Activated naive CD4-positive, alpha-beta T cell (primary cell): ENCODE measurements at regions not wholly inside any gene's neighbourhood (a gene's known extent, or its start where the extent isn't known, plus 50 kb on each side); places are given as distances from the start of the nearest gene placed in this dataset.

Experiments used
- DNase-seq, 4 experiments: peaks; one replicate each; lab custom pipeline; 2025; lab: John Stamatoyannopoulos, UW

DNA sequence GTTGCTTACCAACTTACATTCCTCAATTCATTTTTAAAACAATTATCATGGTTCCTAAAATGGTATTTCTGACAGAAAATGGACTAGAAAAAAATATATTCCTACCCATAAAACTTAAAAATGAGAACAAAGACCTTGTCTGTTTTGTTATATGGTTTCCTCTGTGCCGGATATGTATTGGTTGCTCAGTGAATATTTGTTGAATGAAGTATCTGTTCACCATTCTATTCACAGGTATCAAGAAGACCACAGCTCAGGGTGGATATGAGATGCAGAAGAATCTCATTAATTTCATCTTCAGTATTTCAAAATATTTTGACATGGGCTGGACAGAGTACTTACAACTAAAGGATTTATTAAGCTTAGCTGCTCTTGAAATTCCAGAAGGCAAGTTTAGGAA, 58.1 kb downstream of the TUSC7 start:
- no peak for DNase-seq

DNA sequence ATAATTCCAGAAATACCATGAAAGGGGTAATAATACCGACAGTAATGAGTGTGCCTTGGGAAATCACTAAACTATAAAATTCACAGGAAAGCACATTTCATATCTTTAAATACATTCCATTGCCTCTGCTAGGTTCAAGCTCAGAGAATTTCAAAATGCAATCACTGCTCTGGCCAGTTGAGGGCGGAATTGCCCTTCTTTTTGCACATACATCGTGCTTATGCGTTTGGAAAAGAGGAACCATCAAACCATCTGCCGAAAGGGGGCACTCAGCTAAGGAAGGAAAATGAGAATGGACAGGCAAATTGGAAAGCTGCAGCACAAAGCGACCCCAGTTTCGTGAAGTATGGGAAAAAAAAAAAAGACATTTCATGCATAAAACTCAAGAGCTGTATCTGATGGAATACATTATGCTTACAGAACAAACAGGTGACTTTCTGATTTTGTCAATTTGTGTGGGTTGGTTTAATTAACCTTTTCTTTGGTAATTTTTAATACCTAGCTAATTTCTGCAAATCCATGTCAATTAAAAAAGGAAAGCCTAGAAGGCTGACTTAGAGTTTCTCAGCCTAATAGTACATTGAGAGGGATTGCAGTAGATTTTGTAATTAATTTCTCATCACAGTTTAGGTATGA, 61.4 kb downstream of the TUSC7 start:
- no peak for DNase-seq

DNA sequence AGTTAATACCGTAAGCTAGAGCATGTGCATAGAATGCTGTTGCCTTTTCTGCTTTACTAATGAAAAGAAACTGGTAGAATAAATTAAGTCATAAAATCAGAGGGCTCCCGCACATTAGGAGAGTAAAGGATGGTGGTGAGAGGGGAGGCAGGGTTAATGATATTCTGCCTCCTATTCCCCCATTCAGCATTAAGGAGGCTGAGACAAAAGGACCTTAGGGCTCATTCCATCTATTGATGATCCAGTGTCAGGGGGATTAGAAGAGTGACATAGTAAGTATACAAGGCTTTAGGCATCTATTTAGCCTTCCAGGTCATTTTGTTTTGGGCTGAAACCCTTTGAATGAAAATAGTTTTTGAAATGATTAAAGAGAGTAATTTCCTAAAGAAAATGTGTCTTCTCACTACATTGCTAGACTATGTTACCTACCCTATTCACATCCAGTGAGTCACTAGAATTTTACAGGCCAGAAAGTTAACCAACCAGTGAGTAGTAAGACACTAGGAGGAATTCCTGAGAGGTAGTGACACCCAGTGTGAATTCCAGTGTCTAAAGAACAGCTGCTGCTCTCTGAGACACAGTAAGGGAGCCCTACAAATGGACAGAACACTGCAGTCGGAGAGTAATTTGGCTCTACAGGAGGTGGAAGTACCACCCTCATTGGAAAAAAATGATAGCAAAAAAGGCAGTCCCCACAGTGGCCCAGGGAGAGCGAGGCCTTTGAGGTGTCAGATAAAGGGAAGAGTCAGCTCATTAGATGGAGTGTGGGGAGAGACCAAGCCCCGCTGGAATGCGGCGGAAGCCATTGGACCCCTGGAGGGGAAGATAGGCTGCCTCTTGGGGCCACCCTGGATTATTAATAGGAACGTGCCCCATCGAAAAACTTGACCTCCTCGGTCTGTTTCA, 67.6 kb downstream of the TUSC7 start:
- DNase-seq = no peak

DNA sequence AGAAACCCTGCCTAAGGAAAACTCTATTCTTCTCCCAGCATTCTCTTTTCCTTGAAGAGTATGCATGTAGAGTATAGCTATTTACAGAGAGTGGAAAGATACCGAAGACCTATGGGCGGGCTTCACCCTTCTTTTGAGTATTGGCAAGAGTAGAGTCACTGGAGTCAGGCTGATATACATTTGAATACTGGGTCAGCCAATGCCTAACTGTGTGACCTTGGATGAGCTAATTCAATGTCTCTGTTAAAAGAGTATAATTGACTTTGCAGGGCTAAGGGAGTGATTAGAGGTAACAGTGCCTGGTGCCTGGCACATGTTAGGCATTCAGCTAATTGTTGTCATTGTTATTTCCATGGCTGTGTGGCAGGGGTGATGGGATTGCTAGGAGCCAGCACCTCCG, 75.6 kb downstream of the TUSC7 start:
- no peak for DNase-seq

DNA sequence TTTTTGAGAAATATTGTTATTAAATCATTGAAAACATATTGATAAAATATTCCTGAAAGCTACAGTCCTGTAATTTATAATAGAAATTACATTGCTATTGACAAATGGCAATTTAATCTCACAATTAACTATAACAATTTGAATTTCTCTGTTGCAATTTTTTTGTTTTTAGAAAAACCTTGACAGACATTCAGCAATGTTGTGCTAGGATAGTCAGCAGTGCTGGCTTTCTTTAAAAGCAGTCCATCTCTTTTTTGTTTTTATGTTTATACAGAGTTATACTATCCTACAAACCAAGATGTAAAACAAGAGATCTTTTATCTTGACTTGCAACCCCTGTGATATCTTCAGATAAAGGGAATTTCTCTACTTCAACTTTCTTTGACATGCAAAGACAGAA, 93.1 kb downstream of the TUSC7 start:
- no peak for DNase-seq

DNA sequence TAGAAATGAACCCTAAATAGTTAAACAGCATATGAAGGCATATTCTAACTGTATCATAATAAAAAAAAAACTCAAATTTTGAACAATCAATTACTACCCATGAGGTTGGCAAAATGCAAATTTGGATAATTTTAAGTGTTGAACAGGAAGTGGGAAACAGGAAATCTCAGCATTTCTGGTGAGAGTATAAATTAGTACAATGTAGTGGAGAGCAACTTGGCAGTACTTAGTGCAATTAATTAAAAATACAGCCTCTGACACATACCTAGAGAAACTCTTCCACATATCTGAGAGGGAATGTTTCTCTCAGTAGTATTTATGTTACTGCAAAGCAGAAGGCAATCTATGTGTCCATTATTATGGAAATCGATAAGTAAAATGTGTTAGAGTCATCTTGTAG, 96.8 kb downstream of the TUSC7 start:
- no peak for DNase-seq

DNA sequence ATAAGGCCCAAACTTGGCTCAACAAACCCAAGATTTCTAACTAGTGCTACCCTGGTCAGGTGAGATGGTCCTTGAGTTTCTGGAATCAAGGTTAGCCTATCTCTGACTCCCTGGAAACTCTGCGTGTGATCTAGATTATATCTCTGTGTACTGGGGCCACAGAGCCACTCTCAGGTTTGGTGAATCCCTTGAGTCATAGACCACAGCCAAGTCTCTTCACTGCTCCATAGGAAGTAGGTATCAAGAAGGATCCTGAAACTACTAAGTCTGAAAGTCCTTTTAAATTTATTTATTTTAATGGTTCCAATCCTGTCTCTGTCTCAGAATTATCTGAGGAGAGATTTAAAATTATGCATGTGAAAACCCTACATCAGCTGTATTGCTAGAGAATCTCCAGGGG, 99.1 kb downstream of the TUSC7 start:
- no peak for DNase-seq

DNA sequence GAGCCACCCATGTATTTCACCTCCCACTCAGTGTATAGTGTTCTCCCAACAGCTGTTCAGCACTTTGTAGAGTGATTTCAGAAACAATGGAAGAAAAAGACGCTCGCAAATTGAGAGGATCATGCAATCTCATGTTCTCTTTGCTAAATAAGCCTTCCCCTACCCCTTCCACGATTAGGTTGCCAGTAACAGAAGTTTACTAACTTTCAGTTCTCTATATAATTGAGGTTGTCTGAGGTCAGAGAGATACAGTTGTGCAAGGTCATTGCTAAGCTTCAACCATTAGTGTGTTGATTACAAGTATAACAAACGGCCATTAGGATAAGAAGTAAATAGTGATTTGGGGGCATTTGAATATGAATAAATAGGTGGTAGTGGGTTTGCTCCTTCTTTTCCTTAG, 99.6 kb downstream of the TUSC7 start:
- no peak for DNase-seq

DNA sequence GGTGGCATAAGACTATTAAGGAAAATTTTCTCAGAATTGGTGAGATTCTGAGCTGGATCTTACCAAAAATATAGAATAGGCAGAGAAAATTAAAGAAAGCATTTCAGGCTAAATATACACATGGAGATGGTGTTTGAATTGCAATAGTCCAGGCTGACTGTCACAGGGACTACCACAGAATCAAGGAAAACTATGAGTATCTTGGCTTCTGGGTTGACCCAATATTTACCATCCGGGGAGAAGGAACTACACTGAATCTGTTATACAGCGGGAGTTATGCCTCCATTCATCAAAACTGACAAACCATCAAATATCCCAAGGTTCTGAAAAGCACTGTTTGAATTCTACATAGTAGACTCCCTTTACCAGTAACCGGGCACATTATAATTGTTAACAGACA, 102.2 kb downstream of the TUSC7 start:
- DNase-seq = no peak

DNA sequence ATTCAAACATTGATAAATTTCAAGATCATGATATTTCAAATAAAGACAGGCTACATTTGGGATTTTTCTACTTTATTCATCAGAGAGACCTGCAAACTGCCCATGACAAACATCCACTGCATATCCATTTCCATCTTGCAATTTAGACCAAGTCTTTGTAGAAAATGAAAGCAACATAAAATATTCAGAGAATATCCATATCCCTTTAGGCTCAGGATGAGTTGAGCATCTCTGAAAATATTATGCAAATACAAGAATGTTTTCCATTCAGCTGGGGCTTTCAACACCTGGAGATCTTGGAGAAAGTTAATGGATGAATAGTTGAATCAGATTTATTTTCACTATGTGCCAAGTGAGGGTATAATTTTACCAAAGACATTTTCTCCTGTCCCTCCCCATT, 103.4 kb downstream of the TUSC7 start:
- no peak for DNase-seq

DNA sequence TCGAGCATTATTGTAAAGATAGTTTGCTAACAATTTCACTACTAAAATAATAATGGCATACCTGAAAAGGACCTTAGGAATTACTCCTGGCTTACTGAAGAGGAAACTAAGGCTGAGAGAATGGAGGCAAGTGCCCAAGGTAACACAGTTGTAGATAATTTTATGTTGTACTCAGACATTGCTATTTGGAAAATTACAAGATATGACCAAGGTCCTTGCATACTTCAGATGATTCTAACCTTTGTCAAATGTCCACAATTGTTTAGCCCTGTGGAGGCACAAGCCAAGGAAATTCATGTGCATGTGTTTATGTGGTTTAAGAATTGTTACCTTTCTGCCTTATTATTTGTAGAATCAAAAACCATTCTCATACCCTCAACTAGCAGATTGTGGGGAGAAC, 105.7 kb downstream of the TUSC7 start:
- no peak for DNase-seq

DNA sequence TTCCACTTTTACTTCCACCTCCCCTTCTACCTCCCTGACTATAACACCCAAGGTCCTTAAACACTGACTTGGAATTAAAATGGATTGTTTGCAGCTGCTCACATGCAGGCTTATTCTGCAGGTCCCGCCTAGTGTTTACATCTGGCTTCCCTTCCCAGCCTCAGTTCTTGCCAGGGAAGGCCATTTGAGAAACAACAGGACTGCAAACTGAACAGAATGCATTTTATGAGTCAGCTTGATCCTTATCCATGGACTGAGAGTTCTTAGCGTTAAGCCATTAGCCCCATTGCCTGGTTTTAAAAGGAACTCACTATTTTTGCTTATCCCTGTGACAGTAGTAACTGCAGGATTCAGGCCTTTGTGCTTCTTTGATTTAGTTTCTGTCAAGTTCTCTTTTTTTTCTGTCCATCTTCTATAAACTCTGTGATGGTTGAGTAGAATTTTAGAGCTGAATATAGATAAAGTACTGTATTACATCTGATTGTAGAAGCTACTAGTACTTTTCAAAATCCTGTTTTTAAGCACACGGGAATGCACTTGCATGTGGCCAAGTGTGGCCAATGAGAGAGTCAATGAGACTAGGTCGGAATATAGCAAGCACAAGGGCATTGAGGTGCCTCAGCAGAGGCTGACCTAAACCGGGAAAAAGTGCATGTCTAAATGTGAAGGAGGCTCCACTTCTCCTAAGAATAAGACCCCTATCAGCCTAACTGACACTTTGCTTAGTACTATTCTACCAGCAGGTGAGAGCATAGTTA, 106.4 kb downstream of the TUSC7 start:
- DNase-seq = no peak

DNA sequence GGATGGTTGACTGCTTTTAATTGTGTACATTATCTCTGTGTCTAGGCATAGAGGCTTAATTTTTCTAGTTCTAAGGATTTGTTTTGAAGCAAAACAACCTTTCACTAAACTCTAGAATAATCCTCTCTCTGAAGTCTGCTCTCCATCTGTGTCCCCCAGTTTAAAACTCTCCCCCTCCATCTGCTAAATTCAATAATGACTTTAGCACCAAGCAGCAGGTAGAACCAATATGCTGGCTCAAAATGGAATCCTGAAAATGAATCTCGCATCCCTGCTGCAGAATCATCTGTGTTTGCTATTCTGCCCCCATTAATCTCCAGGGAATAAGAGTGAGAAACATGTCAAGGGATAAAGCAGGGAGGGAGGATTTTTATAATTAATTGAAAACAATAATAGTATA, 111.8 kb downstream of the TUSC7 start:
- DNase-seq = no peak

DNA sequence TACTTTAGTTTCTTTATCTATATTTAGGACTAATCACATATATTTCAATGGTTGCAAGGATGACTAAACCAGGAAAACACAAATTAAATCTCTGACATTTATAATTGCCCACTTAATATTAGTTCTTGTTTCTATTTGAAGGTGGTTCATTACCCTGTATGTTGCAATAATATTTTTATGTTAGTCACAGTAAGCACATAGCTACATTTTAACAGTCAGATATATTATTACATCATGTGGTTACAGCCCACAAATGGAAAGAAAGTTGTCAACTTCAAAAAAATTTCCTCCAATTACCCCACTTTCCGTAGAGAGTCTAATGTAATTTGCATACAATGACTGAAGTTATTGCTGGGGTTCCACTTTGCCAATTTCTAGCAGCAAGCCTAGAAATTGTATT, 114.6 kb downstream of the TUSC7 start:
- no peak for DNase-seq

DNA sequence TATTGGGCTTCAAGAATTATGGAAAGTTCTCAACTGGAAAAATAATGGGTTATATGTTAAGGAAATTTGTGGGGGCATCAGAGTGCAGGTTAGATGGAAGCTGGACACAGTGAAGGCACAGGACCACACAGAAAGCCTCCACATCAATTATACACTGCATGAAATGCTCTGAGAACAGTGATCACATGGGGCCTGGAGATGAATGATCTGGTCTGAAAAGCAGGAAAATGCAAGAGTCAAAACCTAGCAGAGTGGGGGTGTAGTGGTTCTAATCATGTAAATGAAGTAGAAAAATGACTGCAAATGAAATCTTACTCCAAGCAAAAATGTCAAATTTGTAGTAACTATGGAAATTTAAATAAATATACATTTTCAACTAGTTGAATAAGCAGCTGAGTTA, 123.6 kb downstream of the TUSC7 start:
- no peak for DNase-seq

DNA sequence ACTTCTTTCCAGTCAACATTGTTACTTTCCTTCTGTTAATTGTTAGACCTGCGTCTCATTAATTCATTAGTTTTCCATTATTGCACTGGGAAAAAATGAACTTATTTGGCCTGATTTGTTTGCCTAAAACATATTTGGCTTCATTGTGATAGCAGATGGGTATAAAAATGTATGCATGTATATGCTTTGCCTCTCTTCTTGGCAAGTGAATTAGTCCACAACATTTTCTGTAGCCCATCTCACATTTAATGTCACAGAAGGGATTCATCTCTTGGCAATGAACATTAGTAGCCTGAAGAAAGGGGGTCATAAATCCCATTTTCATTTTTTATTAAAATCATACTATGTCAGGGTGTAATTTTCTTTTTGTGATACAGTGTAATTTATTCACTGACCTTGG, 125.2 kb downstream of the TUSC7 start:
- DNase-seq = no peak

DNA sequence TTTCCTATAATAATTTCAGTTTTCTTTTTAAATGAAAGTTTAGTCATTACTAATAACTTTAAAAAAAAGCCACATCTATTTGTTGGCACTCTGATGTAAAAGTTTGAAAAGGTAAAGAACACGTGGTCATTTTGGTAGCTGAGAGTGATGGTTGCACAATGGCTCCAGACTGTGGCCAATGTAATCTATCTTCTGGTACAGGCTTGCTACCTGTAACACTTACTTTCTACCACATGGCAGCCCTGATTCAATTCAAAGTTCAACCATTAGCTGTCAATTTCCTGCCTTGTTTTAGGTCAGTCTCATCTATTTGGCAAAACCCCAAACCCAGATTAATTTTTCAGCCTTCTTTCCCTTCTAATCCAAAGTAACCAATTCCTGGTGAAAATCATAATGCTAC, 126.1 kb downstream of the TUSC7 start:
- DNase-seq = no peak

DNA sequence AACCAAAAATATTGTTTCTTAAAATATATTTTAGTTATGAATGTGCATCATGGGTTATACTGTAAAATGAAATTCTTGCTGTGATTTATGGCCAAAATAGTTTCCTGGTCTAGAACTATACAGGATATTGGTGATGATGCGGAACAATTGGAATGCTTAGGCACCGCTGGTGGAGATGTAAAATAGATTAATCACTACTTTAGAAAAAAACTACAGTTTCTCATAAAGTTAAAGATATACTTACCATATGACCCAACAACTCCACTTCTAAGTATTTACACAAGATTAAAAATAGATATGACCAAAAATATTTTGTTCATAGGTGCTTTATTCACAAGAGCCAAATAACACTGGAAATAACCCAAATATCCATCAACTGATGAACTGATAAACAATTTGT, 126.7 kb downstream of the TUSC7 start:
- DNase-seq = no peak

DNA sequence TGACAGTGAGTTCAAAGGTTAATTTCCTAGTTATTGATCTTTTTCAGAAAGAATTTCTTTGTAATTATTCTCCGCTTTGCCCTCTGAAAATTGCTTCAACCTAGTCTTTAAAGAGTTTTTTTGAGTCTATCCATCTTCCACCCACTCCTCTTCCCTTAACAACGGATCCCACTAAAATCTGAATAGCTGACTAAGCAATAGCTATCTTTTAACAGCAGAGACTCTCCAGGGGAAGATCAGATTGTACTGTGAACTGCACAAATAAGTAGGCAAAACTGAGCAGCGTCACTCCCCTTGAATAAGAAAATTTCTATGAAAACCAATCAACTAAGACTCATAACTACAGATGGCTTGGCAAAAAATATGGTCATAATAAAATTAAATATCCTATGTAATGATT, 127.9 kb downstream of the TUSC7 start:
- no peak for DNase-seq

DNA sequence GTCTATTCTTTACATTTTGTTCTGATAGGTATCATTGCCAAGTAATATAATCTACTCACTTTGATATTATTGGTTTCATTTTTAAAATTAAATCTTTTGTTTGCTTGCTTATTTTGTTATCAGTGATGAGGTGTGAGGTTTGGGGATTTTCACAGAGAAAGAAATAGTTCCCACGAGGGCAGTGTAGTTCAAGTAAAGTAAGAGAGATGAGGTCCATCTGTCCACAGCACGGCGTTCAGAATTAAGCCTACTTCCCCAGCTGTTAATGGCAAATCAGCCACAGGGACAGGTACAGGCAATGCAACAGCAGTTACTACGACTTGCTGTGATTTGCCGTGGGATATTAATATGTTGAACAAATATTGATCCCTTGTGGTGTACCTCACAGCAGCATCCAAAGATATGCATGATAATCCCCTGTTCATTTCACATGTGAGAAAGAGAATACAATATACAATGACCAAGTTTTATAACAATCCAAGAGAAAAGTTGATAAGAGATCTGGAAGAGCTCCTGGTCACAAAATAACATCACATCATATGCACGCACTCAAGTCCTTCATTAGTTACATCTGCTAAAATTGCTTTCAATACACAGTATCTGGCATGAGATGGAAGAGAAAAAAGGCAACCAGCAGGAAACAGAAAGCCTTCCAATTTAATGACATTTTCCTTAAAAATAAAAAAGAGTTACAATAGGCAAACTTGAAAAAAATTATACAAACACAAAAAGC, 131.6 kb downstream of the TUSC7 start:
- no peak for DNase-seq

DNA sequence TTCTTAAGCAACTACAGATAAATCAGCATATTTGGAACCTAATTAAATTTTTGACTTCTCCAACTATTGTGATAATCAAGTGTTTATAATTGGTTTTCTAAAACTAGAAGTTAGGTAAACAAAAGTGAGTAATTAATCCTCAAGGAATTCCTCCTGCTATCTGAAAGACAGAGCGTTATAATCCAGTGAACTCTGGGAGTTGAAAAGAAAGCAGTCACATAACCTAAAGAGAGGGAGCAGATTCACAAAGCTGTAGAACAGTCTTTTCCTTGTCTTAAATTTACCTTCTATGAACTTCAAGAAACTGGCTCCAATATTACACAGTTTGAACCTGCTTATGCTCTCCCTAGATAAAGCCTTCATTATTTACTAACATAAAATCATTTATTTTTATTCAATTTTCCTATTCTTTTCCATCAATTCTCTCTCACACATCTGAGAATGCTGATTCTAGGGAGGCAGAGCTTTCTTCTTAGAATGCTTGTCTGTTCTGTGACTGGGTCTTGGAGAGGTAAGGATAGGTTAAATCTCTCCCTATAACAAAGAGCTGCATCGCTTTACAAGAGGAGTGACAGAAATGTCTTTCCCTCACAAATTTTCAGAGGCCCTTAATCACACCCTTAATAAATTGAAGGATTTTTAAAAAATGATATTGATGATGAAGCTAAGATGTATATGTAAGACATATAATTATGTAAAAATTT, 132.8 kb downstream of the TUSC7 start:
- DNase-seq = no peak
